Mesodermal cell (in vitro differentiated cells): ENCODE measurements at regions not wholly inside any gene's neighbourhood (a gene's known extent, or its start where the extent isn't known, plus 50 kb on each side); places are given as distances from the start of the nearest gene placed in this dataset.

ENCODE experiments used
- H3K27ac ChIP-seq: 2 replicates; pipeline ENCODE4 v1.7.0; 2013; ENCODE audit warnings: mild to moderate bottlenecking, low read depth, low read length, moderate library complexity; ENCODE audit not compliant: severe bottlenecking
- H3K36me3 ChIP-seq: 2 replicates; pipeline ENCODE4 v1.7.1; 2013; ENCODE audit warnings: mild to moderate bottlenecking, low read length, moderate library complexity; ENCODE audit not compliant: control insufficient read depth, insufficient read depth
- H3K4me1 ChIP-seq: one replicate; pipeline ENCODE4 v1.7.1; 2013; ENCODE audit warnings: mild to moderate bottlenecking, low read length; ENCODE audit not compliant: insufficient read depth, control insufficient read depth, poor library complexity, severe bottlenecking
- H3K4me3 ChIP-seq: 2 replicates; pipeline ENCODE4 v1.7.0; 2013; ENCODE audit warnings: low read length, control low read depth, mild to moderate bottlenecking; ENCODE audit not compliant: insufficient read depth, poor library complexity, severe bottlenecking; ENCODE audit errors: extremely low read depth
- H3K9me3 ChIP-seq: 2 replicates; pipeline ENCODE4 v1.7.1; 2013; ENCODE audit warnings: mild to moderate bottlenecking, low read length, moderate library complexity; ENCODE audit not compliant: control insufficient read depth
- WGBS, 2 experiments: methylation state at CpG; one replicate each; pipeline ENCODE4 v1.1.5; 2013; ENCODE audit warnings: missing lambda C conversion rate in 2 of 2; ENCODE audit not compliant: insufficient coverage in 2 of 2; 5-methylcytosine and 5-hydroxymethylcytosine counted together

GRCh38 chr21:39104911-39105310 lies 78.3 kb downstream of the PSMG1 start:
- Histone ChIP-seq H3K4me3 (no peak overlapping the region), H3K9me3 (no peaks in the 10 kb centered on the region), H3K4me1 (no peaks in the 10 kb centered on the region), H3K36me3 (no peaks in the 10 kb centered on the region), H3K27ac (no peak overlapping the region)
- WGBS, 2 experiments = 86 to 94% methylated on average over 1 to 2 of the region's 4 CpGs

- WGBS, 2 experiments = 79 to 90% methylated on average over 2 to 4 of the region's 4 CpGs
- no peaks in the 10 kb centered on the region for H3K4me1 ChIP-seq
- H3K27ac ChIP-seq = no peak overlapping the region
These were observed 79.6 kb downstream of the PSMG1 start for GRCh38 chr21:39103689-39104088.

GRCh38 chr21:39099859-39100258 lies 83.4 kb downstream of the PSMG1 start:
- H3K4me3 ChIP-seq = no peak overlapping the region
- no peak overlapping the region for H3K27ac ChIP-seq
- WGBS, 2 experiments = 80 to 93% methylated on average over 2 to 4 of the region's 4 CpGs
- no peaks in the 10 kb centered on the region for H3K36me3 ChIP-seq
- H3K4me1 ChIP-seq = peaks cover 4% of the 10 kb centered on the region
- H3K9me3 ChIP-seq = no peaks in the 10 kb centered on the region

More at GRCh38 chr21:39103689-39104088, 79.6 kb downstream of the PSMG1 start:
- Histone ChIP-seq H3K36me3 (no peaks in the 10 kb centered on the region), H3K9me3 (no peaks in the 10 kb centered on the region), H3K4me3 (no peak overlapping the region)

GRCh38 chr21:39098696-39099200 lies 84.5 kb downstream of the PSMG1 start:
- 100% methylated on average over 1 of the region's 3 CpGs for WGBS, 2 experiments
- Histone ChIP-seq H3K36me3 (no peaks in the 10 kb centered on the region), H3K4me3 (no peak overlapping the region), H3K9me3 (no peaks in the 10 kb centered on the region), H3K4me1 (peaks cover 4% of the 10 kb centered on the region), H3K27ac (no peak overlapping the region)

GRCh38 chr21:39097981-39098380 lies 85.3 kb downstream of the PSMG1 start:
- Histone ChIP-seq H3K27ac (no peak overlapping the region), H3K9me3 (no peaks in the 10 kb centered on the region), H3K4me1 (peaks cover 4% of the 10 kb centered on the region), H3K4me3 (no peak overlapping the region), H3K36me3 (no peaks in the 10 kb centered on the region)
- 78% methylated on average over 7 to 9 of the region's 9 CpGs for WGBS, 2 experiments

DNA sequence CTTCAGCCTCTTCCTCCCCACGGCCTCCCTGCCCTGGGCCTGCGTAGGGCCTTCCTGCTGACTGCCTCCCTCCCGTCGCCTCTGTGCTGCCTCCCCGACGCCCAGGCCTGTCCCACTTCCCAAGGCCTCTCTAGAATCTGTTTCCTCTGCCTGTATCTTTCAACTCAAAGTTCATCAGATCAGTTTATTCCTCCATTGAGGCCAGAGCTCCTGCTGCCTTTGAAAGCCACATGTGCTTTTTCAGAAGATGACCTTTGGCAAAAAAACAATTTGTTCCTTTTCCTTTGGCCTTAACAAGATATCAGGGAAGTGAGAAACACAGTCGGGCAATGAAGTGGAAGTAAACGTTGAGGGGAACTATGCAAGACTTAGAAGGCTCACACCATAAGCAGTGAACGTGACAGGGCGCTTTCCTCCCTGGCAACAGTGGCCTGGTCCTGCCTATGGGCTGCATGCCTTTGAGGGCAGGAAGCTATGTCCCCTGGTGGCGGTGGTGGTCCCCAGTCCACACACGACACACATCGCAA lies 85.9 kb downstream of the PSMG1 start:
- no peak overlapping the region for H3K4me3 ChIP-seq
- no peaks in the 10 kb centered on the region for H3K9me3 ChIP-seq
- H3K4me1 ChIP-seq = peaks cover 4% of the 10 kb centered on the region
- H3K36me3 ChIP-seq = no peaks in the 10 kb centered on the region
- no peak overlapping the region for H3K27ac ChIP-seq
- WGBS, 2 experiments = 87 to 90% methylated on average over 13 of the region's 13 CpGs

- WGBS, 2 experiments = 75 to 82% methylated on average over 4 to 5 of the region's 8 CpGs
- H3K4me3 ChIP-seq = no peak overlapping the region
- no peak overlapping the region for H3K27ac ChIP-seq
- no peaks in the 10 kb centered on the region for H3K36me3 ChIP-seq
- H3K9me3 ChIP-seq = no peaks in the 10 kb centered on the region
- peaks cover 4% of the 10 kb centered on the region for H3K4me1 ChIP-seq
These were observed 86.5 kb downstream of the PSMG1 start for GRCh38 chr21:39096754-39097153.

GRCh38 chr21:39095681-39096080 lies 87.6 kb downstream of the PSMG1 start:
- no peak overlapping the region for H3K27ac ChIP-seq

DNA sequence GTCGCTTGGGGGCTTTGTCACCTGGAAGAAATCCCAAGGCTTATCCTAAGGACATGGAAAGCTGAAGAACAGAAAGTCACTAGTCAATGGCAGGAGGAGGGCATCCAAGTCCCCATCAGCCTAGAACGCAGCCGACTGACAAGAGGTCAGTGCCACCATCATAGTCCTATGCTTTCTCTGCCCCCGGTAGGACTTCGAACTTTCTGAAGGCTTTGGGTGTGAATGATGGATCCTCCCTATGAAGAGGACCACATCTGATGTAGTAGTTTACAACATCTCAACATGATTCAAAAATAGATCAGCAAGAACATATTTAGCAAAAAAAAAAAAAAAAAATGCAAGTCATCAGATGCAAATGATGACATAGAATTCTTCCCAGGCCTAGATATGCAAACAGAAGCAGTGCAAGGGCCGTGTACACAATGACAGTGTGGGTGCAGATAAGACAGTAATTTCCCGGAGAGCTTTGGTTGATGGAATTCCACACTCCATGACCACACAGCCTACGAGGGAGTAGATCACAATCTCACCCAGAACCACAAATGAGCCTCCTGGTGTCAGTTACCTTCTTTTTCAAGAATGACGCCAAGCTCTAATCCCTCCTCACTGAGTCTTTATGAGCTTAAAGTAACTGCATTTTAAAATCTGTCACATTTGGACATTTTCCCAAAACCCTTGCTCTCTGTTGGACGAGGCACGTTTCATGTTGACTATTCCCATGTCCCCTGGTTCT lies 88.2 kb downstream of the PSMG1 start:
- Histone ChIP-seq H3K4me1 (peaks cover 4% of the 10 kb centered on the region), H3K4me3 (no peak overlapping the region), H3K27ac (no peak overlapping the region), H3K36me3 (no peaks in the 10 kb centered on the region), H3K9me3 (no peaks in the 10 kb centered on the region)
- 90 to 95% methylated on average over 5 to 9 of the region's 11 CpGs for WGBS, 2 experiments

More at GRCh38 chr21:39095681-39096080, 87.6 kb downstream of the PSMG1 start:
- Histone ChIP-seq H3K4me1 (peaks cover 4% of the 10 kb centered on the region), H3K36me3 (no peaks in the 10 kb centered on the region), H3K4me3 (no peak overlapping the region), H3K9me3 (no peaks in the 10 kb centered on the region)
- WGBS, 2 experiments = 94% methylated on average over 5 to 7 of the region's 7 CpGs

GRCh38 chr21:39094087-39094780 lies 89.0 kb downstream of the PSMG1 start:
- 91 to 97% methylated on average over 3 to 11 of the region's 11 CpGs for WGBS, 2 experiments
- Histone ChIP-seq H3K4me3 (no peak overlapping the region), H3K36me3 (no peaks in the 10 kb centered on the region), H3K9me3 (peaks cover 5% of the 10 kb centered on the region), H3K27ac (no peak overlapping the region), H3K4me1 (peaks cover 4% of the 10 kb centered on the region)
